GM18502 (cell line): ENCODE measurements at regions not wholly inside any gene's neighbourhood (a gene's known extent, or its start where the extent isn't known, plus 50 kb on each side); places are given as distances from the start of the nearest gene placed in this dataset.

Experiments used
- ATAC-seq: cut with Tn5 transposase; IDR thresholded peaks from one replicate; pipeline ENCODE4 v1.9.1; 2021; ENCODE audit warnings: mild to moderate bottlenecking; ENCODE audit not compliant: unreplicated experiment, poor library complexity

GRCh38 chr2:158011055-158011771 lies 90.5 kb upstream of the UPP2 start:
- no peak for ATAC-seq

GRCh38 chr2:158009399-158009798 lies 92.3 kb upstream of the UPP2 start:
- no peak for ATAC-seq

GRCh38 chr2:158006961-158007719 lies 94.5 kb upstream of the UPP2 start:
- peak; percentile 72 for ATAC-seq

- no peak for ATAC-seq
Measured at GRCh38 chr2:158004126-158004764, 97.4 kb upstream of the UPP2 start.

GRCh38 chr2:158002079-158002478 lies 99.6 kb upstream of the UPP2 start:
- ATAC-seq = no peak

GRCh38 chr2:157996799-157997198 lies 104.9 kb upstream of the UPP2 start:
- ATAC-seq = no peak

GRCh38 chr2:157995117-157995516 lies 106.6 kb upstream of the UPP2 start:
- no peak for ATAC-seq

GRCh38 chr2:157991932-157992331 lies 109.7 kb upstream of the UPP2 start:
- ATAC-seq = no peak

- ATAC-seq = no peak
Measured at GRCh38 chr2:157990173-157990572, 111.5 kb upstream of the UPP2 start.

GRCh38 chr2:157989227-157989626 lies 112.4 kb upstream of the UPP2 start:
- no peak for ATAC-seq

GRCh38 chr2:157986761-157987160 lies 110.6 kb upstream of the ACVR1 start:
- ATAC-seq = no peak

GRCh38 chr2:157984866-157985265 lies 108.7 kb upstream of the ACVR1 start:
- no peak for ATAC-seq

GRCh38 chr2:157980020-157980419 lies 103.9 kb upstream of the ACVR1 start:
- no peak for ATAC-seq

- ATAC-seq = no peak
Measured at GRCh38 chr2:157971702-157972101, 95.6 kb upstream of the ACVR1 start.

- ATAC-seq = no peak
Measured at GRCh38 chr2:157967856-157968255, 91.7 kb upstream of the ACVR1 start.

- ATAC-seq = no peak
Measured at GRCh38 chr2:157959249-157959648, 83.1 kb upstream of the ACVR1 start.

- no peak for ATAC-seq
Measured at GRCh38 chr2:157957596-157957995, 81.5 kb upstream of the ACVR1 start.

GRCh38 chr2:157952558-157952957 lies 76.4 kb upstream of the ACVR1 start:
- no peak for ATAC-seq

GRCh38 chr2:157948856-157949255 lies 72.7 kb upstream of the ACVR1 start:
- no peak for ATAC-seq

- ATAC-seq = no peak
Measured at GRCh38 chr2:157946919-157947557, 70.9 kb upstream of the ACVR1 start.

- ATAC-seq = no peak
Measured at GRCh38 chr2:157940024-157940423, 63.9 kb upstream of the ACVR1 start.
